ENCODE measurements at regions not wholly inside any gene's neighbourhood (a gene's known extent, or its start where the extent isn't known, plus 50 kb on each side); places are given as distances from the start of the nearest gene placed in this dataset.

DNA sequence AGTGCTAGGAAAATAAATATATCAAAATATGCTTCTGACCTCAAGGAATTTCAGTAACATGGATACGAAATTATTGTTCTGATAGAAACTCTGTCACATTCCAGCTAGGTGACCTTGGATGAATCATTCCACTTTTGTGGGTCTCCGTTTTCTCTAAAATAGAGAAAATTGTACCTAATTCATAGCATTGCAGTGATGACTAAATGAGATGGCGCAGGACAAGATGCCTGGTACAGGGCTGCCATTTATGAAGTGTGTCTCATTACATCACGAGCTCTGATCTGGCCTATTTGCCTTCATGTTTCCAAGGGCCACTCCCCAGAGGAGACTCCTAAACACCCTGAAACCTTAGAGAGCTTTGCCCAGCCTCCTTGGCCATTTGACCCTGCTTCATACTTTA lies 480.0 kb upstream of the USP24 start:
- TF ChIP-seq, protein P1, sequence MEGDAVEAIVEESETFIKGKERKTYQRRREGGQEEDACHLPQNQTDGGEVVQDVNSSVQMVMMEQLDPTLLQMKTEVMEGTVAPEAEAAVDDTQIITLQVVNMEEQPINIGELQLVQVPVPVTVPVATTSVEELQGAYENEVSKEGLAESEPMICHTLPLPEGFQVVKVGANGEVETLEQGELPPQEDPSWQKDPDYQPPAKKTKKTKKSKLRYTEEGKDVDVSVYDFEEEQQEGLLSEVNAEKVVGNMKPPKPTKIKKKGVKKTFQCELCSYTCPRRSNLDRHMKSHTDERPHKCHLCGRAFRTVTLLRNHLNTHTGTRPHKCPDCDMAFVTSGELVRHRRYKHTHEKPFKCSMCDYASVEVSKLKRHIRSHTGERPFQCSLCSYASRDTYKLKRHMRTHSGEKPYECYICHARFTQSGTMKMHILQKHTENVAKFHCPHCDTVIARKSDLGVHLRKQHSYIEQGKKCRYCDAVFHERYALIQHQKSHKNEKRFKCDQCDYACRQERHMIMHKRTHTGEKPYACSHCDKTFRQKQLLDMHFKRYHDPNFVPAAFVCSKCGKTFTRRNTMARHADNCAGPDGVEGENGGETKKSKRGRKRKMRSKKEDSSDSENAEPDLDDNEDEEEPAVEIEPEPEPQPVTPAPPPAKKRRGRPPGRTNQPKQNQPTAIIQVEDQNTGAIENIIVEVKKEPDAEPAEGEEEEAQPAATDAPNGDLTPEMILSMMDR (IDR thresholded peaks at IDR 0.05; ENCODE audit: insufficient read depth, low read depth, low read length, missing control alignments), result no peak
- DNase-seq (ENCODE audit: low read depth), result no peak
- no peak overlapping the region for H3K4me3 ChIP-seq (ENCODE audit: low read depth, low read length)

DNA sequence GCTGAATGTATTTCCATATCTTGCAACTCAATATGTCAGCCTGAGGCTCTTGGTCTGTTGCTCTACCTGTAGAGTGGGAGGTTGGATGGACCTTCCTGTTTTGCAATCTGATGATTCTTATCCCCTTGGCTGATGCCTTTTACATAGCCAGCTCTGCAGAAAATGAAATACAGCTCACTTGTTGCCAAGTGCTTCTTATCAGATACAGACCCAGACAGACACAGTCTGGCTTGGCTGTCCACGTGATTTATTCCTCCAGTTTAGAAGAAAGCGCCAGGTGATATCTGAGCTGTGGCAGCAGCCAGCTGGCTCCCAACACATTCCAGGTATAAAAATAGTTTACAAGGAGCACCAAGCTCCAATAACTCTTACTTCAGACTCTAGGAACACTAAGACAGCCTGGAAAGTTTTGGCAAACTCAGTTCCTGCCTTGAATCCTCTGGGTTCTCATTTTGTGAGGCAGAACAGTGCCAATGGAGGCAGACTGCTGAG lies 479.2 kb upstream of the USP24 start:
- DNase-seq (ENCODE audit: low read depth), result no peak
- H3K4me3 ChIP-seq (ENCODE audit: low read depth, low read length), result no peak overlapping the region
- TF ChIP-seq, protein P1 (IDR thresholded peaks at IDR 0.05; ENCODE audit: insufficient read depth, low read depth, low read length, missing control alignments), result no peak

DNA sequence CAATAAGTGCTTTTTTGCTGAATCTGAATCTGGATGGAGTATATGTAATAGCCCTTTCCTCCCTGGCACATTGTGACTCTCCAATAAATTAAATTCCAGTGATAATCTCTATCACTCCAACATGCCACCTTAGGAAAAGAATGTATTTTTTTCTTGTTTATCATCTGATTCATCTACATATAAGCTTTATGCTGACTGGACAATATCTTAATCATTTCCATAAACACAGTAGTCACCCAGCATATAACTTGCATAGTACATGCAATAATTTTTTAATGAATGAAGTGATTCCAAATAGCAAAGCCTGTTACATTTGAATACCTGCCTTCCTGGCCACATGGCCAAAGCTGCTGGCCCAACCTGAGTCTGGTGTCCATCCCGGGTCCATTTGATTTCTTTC lies 477.6 kb upstream of the USP24 start:
- no peak overlapping the region for H3K4me3 ChIP-seq (ENCODE audit: low read depth, low read length)
- TF ChIP-seq, protein P1 (IDR thresholded peaks at IDR 0.05; ENCODE audit: insufficient read depth, low read depth, low read length, missing control alignments), result no peak
- DNase-seq (ENCODE audit: low read depth), result no peak

DNA sequence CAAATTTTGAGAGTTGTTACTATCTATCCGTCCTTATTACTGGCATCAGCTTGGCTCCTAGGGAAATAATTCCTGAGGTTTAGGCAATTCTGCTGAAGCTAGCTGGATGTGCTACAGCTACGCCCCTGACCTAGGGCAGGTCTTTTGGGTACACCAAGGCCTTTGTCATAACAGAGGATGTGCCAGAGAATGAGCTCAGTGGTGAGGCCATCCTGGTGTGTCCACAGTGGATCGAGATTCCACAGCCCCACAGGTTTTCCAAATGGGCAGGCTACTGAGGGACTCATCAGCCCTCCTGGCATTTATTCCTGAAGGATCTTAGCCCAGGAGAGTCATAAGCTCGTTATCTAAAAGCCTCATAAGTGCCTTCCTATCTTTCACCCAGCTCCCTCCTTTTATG lies 475.2 kb upstream of the USP24 start:
- TF ChIP-seq, protein P1 (IDR thresholded peaks at IDR 0.05; ENCODE audit: insufficient read depth, low read depth, low read length, missing control alignments), result no peak
- no peak for DNase-seq (ENCODE audit: low read depth)
- no peak overlapping the region for H3K4me3 ChIP-seq (ENCODE audit: low read depth, low read length)

DNA sequence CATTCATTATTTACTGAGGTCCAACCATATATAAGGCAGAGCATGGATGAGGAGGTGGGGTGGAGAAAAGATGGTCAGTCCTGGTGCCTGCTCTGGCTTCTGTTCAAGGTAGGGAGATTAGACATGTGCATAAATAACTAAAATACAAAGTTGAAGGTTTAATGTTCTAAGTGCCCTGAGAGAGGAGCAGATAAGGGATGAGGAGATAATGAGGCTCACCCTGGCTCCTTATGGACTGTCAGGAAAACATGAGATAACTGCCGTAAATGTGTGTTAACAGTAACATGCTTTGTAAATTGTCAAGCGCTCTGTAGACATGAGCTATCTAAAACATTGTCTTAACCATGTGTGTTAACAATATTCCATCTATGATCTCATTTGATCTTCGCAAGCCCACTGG lies 474.6 kb upstream of the USP24 start:
- TF ChIP-seq, protein P1 (IDR thresholded peaks at IDR 0.05; ENCODE audit: insufficient read depth, low read depth, low read length, missing control alignments), result no peak
- H3K4me3 ChIP-seq (ENCODE audit: low read depth, low read length), result no peak overlapping the region
- no peak for DNase-seq (ENCODE audit: low read depth)

DNA sequence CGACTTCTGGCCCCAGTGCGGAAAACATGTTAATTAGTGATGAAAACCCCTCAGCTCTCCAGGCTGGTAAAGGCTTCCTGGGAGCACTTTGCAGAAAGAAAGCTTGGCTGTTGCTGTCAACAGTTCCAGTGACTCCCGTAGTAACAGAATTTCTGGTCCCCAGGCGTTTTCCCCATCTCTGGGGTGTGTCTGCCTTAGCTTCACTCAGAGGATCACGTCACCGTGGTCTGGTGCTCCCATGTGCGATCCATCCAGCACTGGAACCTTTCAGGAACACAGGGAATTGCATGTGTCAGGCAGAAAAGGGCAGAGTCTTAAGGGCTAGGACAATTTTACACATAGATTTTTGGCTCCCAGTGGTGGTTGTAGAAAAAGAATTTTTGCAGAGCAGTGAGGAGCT lies 470.4 kb upstream of the USP24 start:
- DNase-seq (ENCODE audit: low read depth), result no peak
- H3K4me3 ChIP-seq (ENCODE audit: low read depth, low read length), result no peak overlapping the region
- TF ChIP-seq, protein P1 (IDR thresholded peaks at IDR 0.05; ENCODE audit: insufficient read depth, low read depth, low read length, missing control alignments), result no peak

DNA sequence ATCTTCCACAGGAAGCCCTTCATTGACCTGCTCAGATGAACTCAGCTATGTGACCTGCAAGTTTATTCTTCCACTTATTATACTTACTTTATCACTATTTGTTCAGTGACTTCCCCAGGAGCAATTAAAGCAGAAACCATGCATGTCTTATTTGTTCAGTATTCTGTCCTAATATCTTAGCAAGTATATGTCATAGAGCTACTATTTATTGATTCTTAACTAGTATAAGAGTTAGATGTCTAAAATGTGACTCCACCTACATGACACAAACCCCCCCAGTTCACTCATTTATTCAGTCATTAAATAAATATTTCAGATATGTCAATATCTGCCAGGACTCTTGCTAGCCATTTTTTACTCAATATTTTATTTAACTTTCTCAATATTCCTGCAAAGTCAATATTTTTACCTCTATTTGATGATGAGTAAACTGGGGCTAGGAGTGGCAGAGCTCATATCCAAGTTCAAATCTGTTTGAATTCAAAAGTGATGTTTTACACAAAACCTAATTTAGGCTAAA lies 469.0 kb upstream of the USP24 start:
- DNase-seq (ENCODE audit: low read depth), result no peak
- TF ChIP-seq, protein P1 (IDR thresholded peaks at IDR 0.05; ENCODE audit: insufficient read depth, low read depth, low read length, missing control alignments), result no peak
- no peak overlapping the region for H3K4me3 ChIP-seq (ENCODE audit: low read depth, low read length)
